PC-9 (cell line): ENCODE measurements at regions not wholly inside any gene's neighbourhood (a gene's known extent, or its start where the extent isn't known, plus 50 kb on each side); places are given as distances from the start of the nearest gene placed in this dataset.

Experiments
- BruUV-seq: library from RNA; stranded (reverse); fragments of 400-500 nt; replicated peaks from 2 replicates; lab custom pipeline; 2021; lab: Mats Ljungman, UMichigan
- CTCF ChIA-PET: fragments of 300-600 bp; sonication (Branson Sonifier 250); formaldehyde crosslinking; loops from one replicate; lab custom pipeline; 2022; ENCODE audit warnings: antibody characterized with exemption; lab: Charles Lee
- POLR2A ChIA-PET: fragments of 300-600 bp; sonication (Branson Sonifier 250); formaldehyde crosslinking; loops from one replicate; lab custom pipeline; 2022; ENCODE audit warnings: antibody characterized with exemption; ENCODE audit not compliant: unreplicated experiment; lab: Charles Lee
- DNase-seq, 2 experiments: peaks; one replicate each; pipeline versions ENCODE4 v3.0.0 to v3.0.0-alpha.2; 2015 to 2022; ENCODE audit warnings: mixed read lengths in 1 of 2
- H2AFZ ChIP-seq: fragments of 200-600 bp; sonication (generic); 2 replicates; pipeline ENCODE4 v1.8.1; 2017; ENCODE audit warnings: antibody characterized with exemption
- H3F3A ChIP-seq: fragments of 200-600 bp; sonication (generic); 2 replicates; pipeline ENCODE4 v1.8.1; 2017; ENCODE audit warnings: antibody characterized with exemption, mild to moderate bottlenecking, low read depth; ENCODE audit not compliant: insufficient read depth
- H3K27ac ChIP-seq: fragments of 200-600 bp; sonication (generic); 2 replicates; pipeline ENCODE4 v1.6.1; 2016; ENCODE audit warnings: mixed run types
- H3K27me3 ChIP-seq: fragments of 200-600 bp; sonication (generic); 2 replicates; pipeline ENCODE4 v1.6.1; 2016; ENCODE audit warnings: low read depth, mixed run types; ENCODE audit not compliant: insufficient read depth
- H3K36me3 ChIP-seq: fragments of 200-600 bp; sonication (generic); 2 replicates; pipeline ENCODE4 v1.6.1; 2016; ENCODE audit warnings: low read depth, mixed run types
- H3K4me1 ChIP-seq: fragments of 200-600 bp; sonication (generic); replicated peaks from 2 replicates; pipeline ENCODE4 v1.6.1; 2016; ENCODE audit warnings: mixed run types; ENCODE audit not compliant: insufficient read depth
- H3K4me2 ChIP-seq: fragments of 200-600 bp; sonication (generic); 2 replicates; pipeline ENCODE4 v1.6.1; 2017; ENCODE audit warnings: mixed run types
- H3K4me3 ChIP-seq: fragments of 200-600 bp; sonication (generic); 2 replicates; pipeline ENCODE4 v1.6.1; 2016; ENCODE audit warnings: mixed run types
- H3K79me2 ChIP-seq: fragments of 200-600 bp; sonication (generic); 2 replicates; pipeline ENCODE4 v1.6.1; 2017; ENCODE audit warnings: low read depth, mixed run types
- H3K9me2 ChIP-seq: fragments of 200-600 bp; sonication (generic); 2 replicates; pipeline ENCODE4 v1.8.1; 2017; ENCODE audit warnings: mild to moderate bottlenecking; ENCODE audit not compliant: insufficient read depth
- H3K9me3 ChIP-seq: fragments of 200-600 bp; sonication (generic); 2 replicates; pipeline ENCODE4 v1.8.1; 2016; ENCODE audit warnings: low read depth; ENCODE audit not compliant: insufficient read depth
- H4K20me1 ChIP-seq: fragments of 200-600 bp; sonication (generic); 2 replicates; pipeline ENCODE4 v1.8.1; 2017; ENCODE audit not compliant: insufficient read depth
- EZH2 ChIP-seq: fragments of 200-600 bp; sonication (generic); IDR thresholded peaks from 2 replicates; pipeline ENCODE4 v1.8.0; 2017; ENCODE audit warnings: antibody characterized with exemption, low read depth
- intact Hi-C: fragments of 100-400 bp; cut with micrococcal nuclease; formaldehyde crosslinking; loops from one replicate; pipeline ENCODE4 v1.10.0; 2022; ENCODE audit not compliant: unreplicated experiment
- TF ChIP-seq, protein P1 (sequence below): fragments of 200-600 bp; sonication (generic); conservative IDR thresholded peaks from 2 replicates; pipeline ENCODE4 v1.6.1; 2017; ENCODE audit warnings: mixed run types, antibody characterized with exemption, mild to moderate bottlenecking, moderate library complexity

DNA sequence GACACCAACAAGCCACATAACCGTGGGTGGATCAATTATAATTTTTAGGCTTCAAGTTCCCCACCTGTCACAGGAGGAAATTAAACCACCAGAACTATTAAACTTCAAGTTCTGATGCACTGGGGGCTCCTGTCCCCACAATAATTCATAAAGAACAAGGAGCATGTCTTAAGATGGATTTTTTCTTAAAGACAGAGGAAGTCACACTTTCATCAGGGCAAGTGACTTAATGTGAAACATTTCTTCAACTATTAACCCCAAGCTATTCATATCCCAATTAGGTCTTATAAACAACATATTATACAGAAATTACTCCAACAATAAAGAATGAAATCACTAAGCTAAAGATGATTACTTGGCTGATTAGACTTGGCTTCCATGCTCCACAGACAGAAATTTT is 292.5 kb downstream of the ETAA1 start:
- Histone ChIP-seq H3K4me2 (no peak overlapping the region), H4K20me1 (no peaks in the 10 kb centered on the region; the same call in 1 of the 2 replicates), H3K9me3 (no peaks in the 10 kb centered on the region), H3K27me3 (peaks cover 8% of the 10 kb centered on the region; the same call in 1 of the 2 replicates), H3K4me1 (no peaks in the 10 kb centered on the region), H2AFZ (no peak overlapping the region), H3K4me3 (no peak overlapping the region), H3K9me2 (no peaks in the 10 kb centered on the region), H3K27ac (no peak overlapping the region), H3F3A (no peaks in the 10 kb centered on the region), H3K36me3 (no peaks in the 10 kb centered on the region), H3K79me2 (no peaks in the 10 kb centered on the region)
- TF ChIP-seq, protein P1, sequence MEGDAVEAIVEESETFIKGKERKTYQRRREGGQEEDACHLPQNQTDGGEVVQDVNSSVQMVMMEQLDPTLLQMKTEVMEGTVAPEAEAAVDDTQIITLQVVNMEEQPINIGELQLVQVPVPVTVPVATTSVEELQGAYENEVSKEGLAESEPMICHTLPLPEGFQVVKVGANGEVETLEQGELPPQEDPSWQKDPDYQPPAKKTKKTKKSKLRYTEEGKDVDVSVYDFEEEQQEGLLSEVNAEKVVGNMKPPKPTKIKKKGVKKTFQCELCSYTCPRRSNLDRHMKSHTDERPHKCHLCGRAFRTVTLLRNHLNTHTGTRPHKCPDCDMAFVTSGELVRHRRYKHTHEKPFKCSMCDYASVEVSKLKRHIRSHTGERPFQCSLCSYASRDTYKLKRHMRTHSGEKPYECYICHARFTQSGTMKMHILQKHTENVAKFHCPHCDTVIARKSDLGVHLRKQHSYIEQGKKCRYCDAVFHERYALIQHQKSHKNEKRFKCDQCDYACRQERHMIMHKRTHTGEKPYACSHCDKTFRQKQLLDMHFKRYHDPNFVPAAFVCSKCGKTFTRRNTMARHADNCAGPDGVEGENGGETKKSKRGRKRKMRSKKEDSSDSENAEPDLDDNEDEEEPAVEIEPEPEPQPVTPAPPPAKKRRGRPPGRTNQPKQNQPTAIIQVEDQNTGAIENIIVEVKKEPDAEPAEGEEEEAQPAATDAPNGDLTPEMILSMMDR: no peak
- POLR2A ChIA-PET: no interaction called here
- CTCF ChIA-PET: no interaction called here
- no TSS peak for BruUV-seq
- peak in 1 of 2 experiments; percentile 27 for DNase-seq
- intact Hi-C loops: no loop called here

DNA sequence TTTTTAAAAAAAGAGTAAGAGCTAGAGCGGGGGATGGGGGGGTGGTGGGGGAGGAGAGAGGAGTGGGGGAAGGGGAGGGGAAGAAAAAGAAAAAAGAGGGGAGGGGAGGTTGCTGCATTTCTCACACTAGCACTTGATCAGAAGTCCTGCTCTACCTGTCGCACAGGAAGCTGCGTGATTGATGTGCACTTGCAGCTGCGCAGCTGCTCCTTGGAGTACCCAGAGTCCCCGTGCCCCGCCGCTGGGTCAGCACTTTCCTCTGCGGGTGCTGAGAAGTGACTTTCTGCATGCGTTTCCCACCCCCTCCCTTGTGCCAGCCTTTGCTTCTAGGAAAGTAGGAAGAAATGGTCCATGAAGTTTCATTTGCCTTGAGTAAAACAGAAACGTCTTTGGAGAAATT is 297.3 kb downstream of the ETAA1 start:
- Histone ChIP-seq H3K27ac (no peak overlapping the region), H3K4me3 (no peak overlapping the region), H3K4me1 (no peaks in the 10 kb centered on the region), H3K9me2 (no peaks in the 10 kb centered on the region), H3K36me3 (no peaks in the 10 kb centered on the region), H3K9me3 (no peaks in the 10 kb centered on the region), H3K4me2 (no peak overlapping the region), H3K79me2 (no peaks in the 10 kb centered on the region), H3K27me3 (peaks cover 11% of the 10 kb centered on the region; the same call in 1 of the 2 replicates), H2AFZ (no peak overlapping the region), H3F3A (no peaks in the 10 kb centered on the region), H4K20me1 (no peaks in the 10 kb centered on the region; the same call in 1 of the 2 replicates)
- intact Hi-C loops: no loop called here
- BruUV-seq: no TSS peak
- ChIA-PET CTCF (no interaction called here), POLR2A (no interaction called here)
- TF ChIP-seq EZH2: no peak
- TF ChIP-seq, protein P1: no peak
- no peak for DNase-seq

DNA sequence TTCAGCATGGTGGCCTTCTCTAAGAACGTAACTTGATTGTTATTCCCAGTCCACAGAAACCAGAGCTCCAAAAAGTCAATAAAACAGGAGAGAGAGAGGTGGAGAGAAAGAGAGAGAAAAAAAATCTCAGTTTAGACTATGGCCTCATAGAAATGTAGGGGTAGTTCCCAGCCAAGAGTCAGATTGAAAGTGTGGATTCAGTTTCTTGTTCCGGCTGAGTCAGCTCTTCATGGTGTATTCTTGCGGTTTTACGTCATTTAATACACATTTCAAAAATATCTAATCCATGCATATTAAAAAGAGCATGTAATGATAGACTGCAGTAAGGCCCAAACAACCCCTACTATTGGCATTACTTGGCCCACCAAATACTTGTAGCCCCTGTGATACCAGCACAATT is 303.9 kb downstream of the ETAA1 start:
- POLR2A ChIA-PET: no interaction called here
- no peak for TF ChIP-seq EZH2
- TF ChIP-seq, protein P1: no peak
- Histone ChIP-seq H3K4me2 (no peak overlapping the region), H3K4me1 (no peaks in the 10 kb centered on the region), H2AFZ (no peak overlapping the region), H3K27ac (no peak overlapping the region), H3K36me3 (no peaks in the 10 kb centered on the region), H3F3A (no peaks in the 10 kb centered on the region), H3K79me2 (no peaks in the 10 kb centered on the region), H3K9me2 (no peaks in the 10 kb centered on the region), H3K9me3 (no peaks in the 10 kb centered on the region), H3K27me3 (no peaks in the 10 kb centered on the region), H3K4me3 (no peak overlapping the region), H4K20me1 (no peaks in the 10 kb centered on the region)
- CTCF ChIA-PET: no interaction called here
- DNase-seq: no peak
- BruUV-seq: no TSS peak
- intact Hi-C loops: no loop called here
